ENCODE measurements at regions not wholly inside any gene's neighbourhood (a gene's known extent, or its start where the extent isn't known, plus 50 kb on each side); places are given as distances from the start of the nearest gene placed in this dataset.

DNA sequence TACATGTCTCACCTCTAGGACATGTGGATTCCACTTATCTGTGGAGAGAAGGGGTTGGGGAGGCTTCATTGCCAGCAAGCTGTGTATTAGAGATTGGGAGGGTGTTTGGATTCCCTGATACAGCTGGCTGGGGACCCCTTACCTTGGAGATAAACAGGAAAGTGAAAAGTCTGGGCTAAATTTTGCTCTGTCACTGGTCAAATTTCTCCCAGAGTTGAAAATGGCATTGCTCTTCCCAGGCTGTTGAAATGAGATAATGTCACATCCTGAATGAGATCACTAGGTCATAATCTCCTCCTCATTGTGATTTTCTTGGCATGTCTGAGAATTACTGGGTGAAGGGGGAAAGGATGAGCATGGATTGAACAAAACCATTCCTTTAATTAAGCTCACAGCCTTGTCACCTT, 265.0 kb upstream of the PARD3B start:
- no peak overlapping the region for H3K4me3 Mint-ChIP-seq (ENCODE audit: unreplicated experiment)
- no peaks in the 10 kb centered on the region for H3K36me3 Mint-ChIP-seq (ENCODE audit: low read depth)
- H3K27ac Mint-ChIP-seq (ENCODE audit: unreplicated experiment): no peak overlapping the region
- no peaks in the 10 kb centered on the region for H3K9me3 Mint-ChIP-seq (ENCODE audit: low read depth)
- peaks cover 24% of the 10 kb centered on the region for H3K4me1 Mint-ChIP-seq (ENCODE audit: low read depth)
- no peaks in the 10 kb centered on the region for H3K27me3 Mint-ChIP-seq (ENCODE audit: low read depth)
- DNase-seq (ENCODE audit: low spot score): no peak
- TF ChIP-seq, protein P1, sequence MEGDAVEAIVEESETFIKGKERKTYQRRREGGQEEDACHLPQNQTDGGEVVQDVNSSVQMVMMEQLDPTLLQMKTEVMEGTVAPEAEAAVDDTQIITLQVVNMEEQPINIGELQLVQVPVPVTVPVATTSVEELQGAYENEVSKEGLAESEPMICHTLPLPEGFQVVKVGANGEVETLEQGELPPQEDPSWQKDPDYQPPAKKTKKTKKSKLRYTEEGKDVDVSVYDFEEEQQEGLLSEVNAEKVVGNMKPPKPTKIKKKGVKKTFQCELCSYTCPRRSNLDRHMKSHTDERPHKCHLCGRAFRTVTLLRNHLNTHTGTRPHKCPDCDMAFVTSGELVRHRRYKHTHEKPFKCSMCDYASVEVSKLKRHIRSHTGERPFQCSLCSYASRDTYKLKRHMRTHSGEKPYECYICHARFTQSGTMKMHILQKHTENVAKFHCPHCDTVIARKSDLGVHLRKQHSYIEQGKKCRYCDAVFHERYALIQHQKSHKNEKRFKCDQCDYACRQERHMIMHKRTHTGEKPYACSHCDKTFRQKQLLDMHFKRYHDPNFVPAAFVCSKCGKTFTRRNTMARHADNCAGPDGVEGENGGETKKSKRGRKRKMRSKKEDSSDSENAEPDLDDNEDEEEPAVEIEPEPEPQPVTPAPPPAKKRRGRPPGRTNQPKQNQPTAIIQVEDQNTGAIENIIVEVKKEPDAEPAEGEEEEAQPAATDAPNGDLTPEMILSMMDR (IDR thresholded peaks at IDR 0.05): no peak

DNA sequence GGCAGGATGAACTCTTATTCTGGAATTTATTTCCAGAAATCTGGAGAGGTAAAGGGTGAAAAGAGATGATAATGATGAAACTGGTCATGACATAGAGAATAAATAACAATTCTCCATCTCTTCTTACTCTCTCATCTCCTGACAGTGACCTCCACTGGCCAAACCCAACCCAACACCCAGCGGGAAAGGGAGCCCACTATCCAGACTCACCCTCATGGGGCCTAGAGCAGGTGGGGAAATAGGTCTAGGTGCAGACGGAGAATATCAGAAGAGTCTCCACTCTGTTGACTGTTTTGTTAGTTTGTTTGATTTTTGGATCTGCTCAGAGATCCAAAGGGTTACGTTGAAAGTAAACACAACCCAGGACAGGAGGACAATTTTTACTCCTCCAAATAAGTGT, 263.2 kb upstream of the PARD3B start:
- Mint-ChIP-seq H3K36me3 (ENCODE audit: low read depth) (no peaks in the 10 kb centered on the region), H3K4me3 (ENCODE audit: unreplicated experiment) (no peak overlapping the region), H3K27ac (ENCODE audit: unreplicated experiment) (no peak overlapping the region), H3K9me3 (ENCODE audit: low read depth) (no peaks in the 10 kb centered on the region), H3K4me1 (ENCODE audit: low read depth) (peaks cover 19% of the 10 kb centered on the region), H3K27me3 (ENCODE audit: low read depth) (no peaks in the 10 kb centered on the region)
- TF ChIP-seq, protein P1 (IDR thresholded peaks at IDR 0.05): no peak
- DNase-seq (ENCODE audit: low spot score): no peak

DNA sequence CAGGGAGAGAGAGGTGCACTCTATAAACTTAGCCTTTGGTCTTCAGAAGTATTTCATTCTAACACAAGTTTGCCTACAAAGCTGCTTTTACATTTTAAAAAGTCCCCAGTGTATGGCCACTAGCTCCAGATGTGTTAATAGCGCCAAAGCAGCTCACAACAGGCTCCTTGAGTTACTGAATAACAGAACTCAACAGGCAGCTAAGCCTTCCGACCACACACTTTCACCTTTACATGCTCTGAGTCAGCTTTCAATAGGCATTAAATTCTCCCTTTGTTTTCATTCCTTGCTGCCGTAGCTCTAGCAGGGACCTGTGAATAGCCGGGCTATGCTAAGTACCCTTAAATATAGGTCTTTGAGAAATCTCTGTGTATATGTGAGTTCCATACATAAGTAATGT, 262.8 kb upstream of the PARD3B start:
- peaks cover 19% of the 10 kb centered on the region for H3K4me1 Mint-ChIP-seq (ENCODE audit: low read depth)
- TF ChIP-seq, protein P1 (IDR thresholded peaks at IDR 0.05): no peak
- H3K36me3 Mint-ChIP-seq (ENCODE audit: low read depth): no peaks in the 10 kb centered on the region
- H3K27me3 Mint-ChIP-seq (ENCODE audit: low read depth): no peaks in the 10 kb centered on the region
- no peaks in the 10 kb centered on the region for H3K9me3 Mint-ChIP-seq (ENCODE audit: low read depth)
- no peak overlapping the region for H3K27ac Mint-ChIP-seq (ENCODE audit: unreplicated experiment)
- H3K4me3 Mint-ChIP-seq (ENCODE audit: unreplicated experiment): no peak overlapping the region
- no peak for DNase-seq (ENCODE audit: low spot score)

DNA sequence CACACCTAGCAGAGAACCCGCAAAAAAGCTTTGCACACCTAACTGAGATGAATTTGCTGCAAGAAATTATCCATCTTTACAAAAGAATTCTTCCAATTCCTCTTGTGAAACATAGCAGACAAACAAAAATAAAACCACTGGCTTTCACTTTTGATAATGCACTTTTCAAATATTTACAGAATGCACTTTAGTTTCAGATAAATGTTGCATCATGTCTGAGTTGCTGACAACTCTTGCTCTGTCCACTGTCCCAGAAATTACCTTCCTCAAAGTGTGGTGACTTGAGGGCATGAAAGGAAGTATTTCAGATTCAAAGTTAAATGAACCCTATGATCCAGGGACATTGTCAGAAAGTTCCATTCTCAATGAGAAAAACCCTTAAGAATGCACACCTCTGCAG, 256.2 kb upstream of the PARD3B start:
- TF ChIP-seq, protein P1 (IDR thresholded peaks at IDR 0.05): no peak
- no peak for DNase-seq (ENCODE audit: low spot score)
- no peak overlapping the region for H3K27ac Mint-ChIP-seq (ENCODE audit: unreplicated experiment)
- no peaks in the 10 kb centered on the region for H3K9me3 Mint-ChIP-seq (ENCODE audit: low read depth)
- no peak overlapping the region for H3K4me3 Mint-ChIP-seq (ENCODE audit: unreplicated experiment)
- H3K36me3 Mint-ChIP-seq (ENCODE audit: low read depth): no peaks in the 10 kb centered on the region
- H3K27me3 Mint-ChIP-seq (ENCODE audit: low read depth): peaks cover 5% of the 10 kb centered on the region
- no peaks in the 10 kb centered on the region for H3K4me1 Mint-ChIP-seq (ENCODE audit: low read depth)

DNA sequence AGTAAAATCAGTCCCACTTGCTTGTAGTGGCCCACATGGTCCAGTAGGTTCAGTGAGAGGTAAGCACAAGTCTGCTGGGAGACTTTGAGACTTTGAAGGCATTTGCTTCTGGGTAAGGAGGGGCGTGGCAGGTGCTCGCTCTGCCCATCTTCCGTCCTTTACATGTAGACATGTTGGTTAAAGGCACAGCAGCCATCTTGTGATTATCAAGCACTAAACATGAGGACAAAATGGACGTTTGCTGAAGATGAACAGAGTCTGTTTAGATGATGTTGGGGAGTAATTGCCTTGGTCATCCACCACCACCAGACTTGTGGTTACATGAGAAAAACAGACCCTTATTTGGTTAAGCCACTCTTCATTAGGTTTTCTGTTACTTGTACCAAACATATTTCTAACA, 252.8 kb upstream of the PARD3B start:
- no peak for DNase-seq (ENCODE audit: low spot score)
- Mint-ChIP-seq H3K9me3 (ENCODE audit: low read depth) (no peaks in the 10 kb centered on the region), H3K27ac (ENCODE audit: unreplicated experiment) (no peak overlapping the region), H3K27me3 (ENCODE audit: low read depth) (peaks cover 5% of the 10 kb centered on the region), H3K36me3 (ENCODE audit: low read depth) (no peaks in the 10 kb centered on the region), H3K4me1 (ENCODE audit: low read depth) (no peaks in the 10 kb centered on the region), H3K4me3 (ENCODE audit: unreplicated experiment) (no peak overlapping the region)
- TF ChIP-seq, protein P1 (IDR thresholded peaks at IDR 0.05): no peak

Data from chondrocyte (in vitro differentiated cells).